Neural progenitor cell (in vitro differentiated cells): ENCODE measurements at regions not wholly inside any gene's neighbourhood (a gene's known extent, or its start where the extent isn't known, plus 50 kb on each side); places are given as distances from the start of the nearest gene placed in this dataset.

ENCODE experiments used
- DNase-seq: peaks from one replicate; pipeline ENCODE4 v3.0.0-alpha.2; 2016; ENCODE audit warnings: low spot score
- H2AFZ ChIP-seq: fragments of 200-600 bp; sonication (generic); replicated peaks from 2 replicates; pipeline ENCODE4 v1.6.1; 2016; ENCODE audit warnings: antibody characterized with exemption
- H3F3A ChIP-seq: fragments of 200-600 bp; sonication (generic); 2 replicates; pipeline ENCODE4 v1.6.1; 2016; ENCODE audit warnings: antibody characterized with exemption, low read depth
- H3K27ac ChIP-seq: fragments of 200-600 bp; sonication (generic); 2 replicates; pipeline ENCODE4 v1.5.1; 2016; ENCODE audit warnings: mild to moderate bottlenecking
- H3K27me3 ChIP-seq: fragments of 200-600 bp; sonication (generic); 2 replicates; pipeline ENCODE4 v1.6.1; 2016; ENCODE audit warnings: mild to moderate bottlenecking, moderate library complexity
- H3K36me3 ChIP-seq: fragments of 200-600 bp; sonication (generic); 2 replicates; pipeline ENCODE4 v1.5.1; 2016
- H3K4me1 ChIP-seq: fragments of 200-600 bp; sonication (generic); 2 replicates; pipeline ENCODE4 v1.6.1; 2016; ENCODE audit warnings: mixed run types
- H3K4me2 ChIP-seq: fragments of 200-600 bp; sonication (generic); 2 replicates; pipeline ENCODE4 v1.6.1; 2016
- H3K4me3 ChIP-seq: fragments of 200-600 bp; sonication (generic); 2 replicates; pipeline ENCODE4 v1.5.1; 2016
- H3K79me2 ChIP-seq: fragments of 200-600 bp; sonication (generic); 2 replicates; pipeline ENCODE4 v1.6.1; 2016; ENCODE audit warnings: low read depth
- H3K9ac ChIP-seq: fragments of 200-600 bp; sonication (generic); 2 replicates; pipeline ENCODE4 v1.6.1; 2016
- H3K9me3 ChIP-seq: fragments of 200-600 bp; sonication (generic); 2 replicates; pipeline ENCODE4 v1.5.1; 2016; ENCODE audit warnings: low read depth
- H4K20me1 ChIP-seq: fragments of 200-600 bp; sonication (generic); 2 replicates; pipeline ENCODE4 v1.6.1; 2016; ENCODE audit warnings: low read depth
- H3K27ac Mint-ChIP-seq: 3 replicates; pipeline ENCODE4 v1.8.0; 2021; ENCODE audit warnings: mixed read lengths
- H3K27me3 Mint-ChIP-seq: 2 replicates; pipeline ENCODE4 v1.8.0; 2022; ENCODE audit warnings: low read depth, mild to moderate bottlenecking, inconsistent platforms, moderate library complexity, mixed read lengths; ENCODE audit not compliant: insufficient read depth
- H3K36me3 Mint-ChIP-seq: 3 replicates; pipeline ENCODE4 v1.8.0; 2021; ENCODE audit warnings: mixed read lengths
- H3K4me1 Mint-ChIP-seq: 3 replicates; pipeline ENCODE4 v1.8.0; 2021; ENCODE audit warnings: mixed read lengths
- H3K4me3 Mint-ChIP-seq: 3 replicates; pipeline ENCODE4 v1.8.0; 2021; ENCODE audit warnings: mild to moderate bottlenecking, moderate library complexity, mixed read lengths
- H3K9me3 Mint-ChIP-seq: 3 replicates; pipeline ENCODE4 v1.8.0; 2020; ENCODE audit warnings: mixed read lengths
- EZH2 ChIP-seq: fragments of 200-600 bp; sonication (generic); IDR thresholded peaks from 2 replicates; pipeline ENCODE4 v1.6.1; 2017; ENCODE audit warnings: antibody characterized with exemption, mild to moderate bottlenecking, moderate library complexity
- EZH2phosphoT487 ChIP-seq: fragments of 200-600 bp; sonication (generic); IDR thresholded peaks from 2 replicates; pipeline ENCODE4 v1.6.1; 2017; ENCODE audit warnings: antibody characterized with exemption
- TF ChIP-seq, protein P1 (sequence below): fragments of 200-600 bp; sonication (generic); IDR thresholded peaks from 2 replicates; pipeline ENCODE4 v1.5.1; 2017; ENCODE audit warnings: antibody characterized with exemption, mild to moderate bottlenecking

DNA sequence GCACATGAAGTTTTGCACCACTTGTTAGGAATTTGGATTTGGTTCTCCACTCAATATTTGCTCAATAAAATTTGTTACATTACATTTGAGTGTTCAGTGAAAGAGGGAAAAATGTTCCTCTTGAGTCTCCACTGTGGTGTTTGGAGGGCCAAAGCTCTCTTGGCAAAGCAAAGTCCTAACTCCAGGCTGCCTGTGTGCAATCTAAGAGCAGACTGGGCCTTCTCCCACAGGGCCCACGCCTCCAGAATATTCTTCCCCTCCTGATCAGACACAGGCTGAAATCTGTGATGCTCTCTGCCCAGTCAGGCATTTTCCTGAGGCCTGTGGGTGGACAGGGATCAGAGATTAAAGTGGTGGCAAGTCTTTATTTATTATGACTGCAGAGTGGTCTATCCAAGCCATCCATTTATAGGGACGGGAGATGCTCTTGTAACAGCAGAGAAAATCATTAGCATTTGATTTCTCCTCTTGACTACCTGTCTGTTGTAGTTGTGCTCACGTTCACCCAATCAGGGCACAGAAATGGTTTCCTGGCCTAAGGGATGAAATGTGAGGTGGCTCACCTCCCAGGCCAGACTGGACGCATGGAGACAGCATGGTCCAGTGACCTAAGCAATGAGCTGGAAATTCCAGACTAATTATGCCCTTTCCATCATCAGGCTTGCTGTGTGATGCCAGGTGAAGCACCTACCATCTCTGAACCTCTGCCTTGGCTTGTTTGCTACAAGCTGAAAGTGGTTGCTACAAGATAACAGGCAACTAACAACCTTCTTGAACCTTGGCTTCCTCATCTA is 147.1 kb upstream of the NRBF2 start:
- H3K27ac Mint-ChIP-seq, result no peak overlapping the region
- H3K4me3 Mint-ChIP-seq, result no peak overlapping the region
- H3K9me3 Mint-ChIP-seq, result no peaks in the 10 kb centered on the region
- H3K79me2 ChIP-seq, result no peaks in the 10 kb centered on the region
- no peak overlapping the region for H3K9ac ChIP-seq
- H3F3A ChIP-seq, result no peaks in the 10 kb centered on the region
- H3K4me3 ChIP-seq, result no peak overlapping the region
- H3K4me2 ChIP-seq, result no peak overlapping the region
- H3K4me1 Mint-ChIP-seq, result no peaks in the 10 kb centered on the region
- no peaks in the 10 kb centered on the region for H3K27me3 Mint-ChIP-seq
- H3K36me3 Mint-ChIP-seq, result no peaks in the 10 kb centered on the region
- no peaks in the 10 kb centered on the region for H3K36me3 ChIP-seq
- no peak overlapping the region for H2AFZ ChIP-seq
- no peak overlapping the region for H3K27ac ChIP-seq
- H4K20me1 ChIP-seq, result no peaks in the 10 kb centered on the region
- H3K4me1 ChIP-seq, result peaks cover 18% of the 10 kb centered on the region
- DNase-seq, result no peak
- no peaks in the 10 kb centered on the region for H3K9me3 ChIP-seq
- TF ChIP-seq EZH2phosphoT487, result no peak
- TF ChIP-seq, protein P1, sequence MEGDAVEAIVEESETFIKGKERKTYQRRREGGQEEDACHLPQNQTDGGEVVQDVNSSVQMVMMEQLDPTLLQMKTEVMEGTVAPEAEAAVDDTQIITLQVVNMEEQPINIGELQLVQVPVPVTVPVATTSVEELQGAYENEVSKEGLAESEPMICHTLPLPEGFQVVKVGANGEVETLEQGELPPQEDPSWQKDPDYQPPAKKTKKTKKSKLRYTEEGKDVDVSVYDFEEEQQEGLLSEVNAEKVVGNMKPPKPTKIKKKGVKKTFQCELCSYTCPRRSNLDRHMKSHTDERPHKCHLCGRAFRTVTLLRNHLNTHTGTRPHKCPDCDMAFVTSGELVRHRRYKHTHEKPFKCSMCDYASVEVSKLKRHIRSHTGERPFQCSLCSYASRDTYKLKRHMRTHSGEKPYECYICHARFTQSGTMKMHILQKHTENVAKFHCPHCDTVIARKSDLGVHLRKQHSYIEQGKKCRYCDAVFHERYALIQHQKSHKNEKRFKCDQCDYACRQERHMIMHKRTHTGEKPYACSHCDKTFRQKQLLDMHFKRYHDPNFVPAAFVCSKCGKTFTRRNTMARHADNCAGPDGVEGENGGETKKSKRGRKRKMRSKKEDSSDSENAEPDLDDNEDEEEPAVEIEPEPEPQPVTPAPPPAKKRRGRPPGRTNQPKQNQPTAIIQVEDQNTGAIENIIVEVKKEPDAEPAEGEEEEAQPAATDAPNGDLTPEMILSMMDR, result no peak
- TF ChIP-seq EZH2, result no peak
- no peaks in the 10 kb centered on the region for H3K27me3 ChIP-seq

- H3K27ac Mint-ChIP-seq, result no peak overlapping the region
- H3K27ac ChIP-seq, result no peak overlapping the region
- no peaks in the 10 kb centered on the region for H3K79me2 ChIP-seq
- no peak overlapping the region for H3K9ac ChIP-seq
- H3K4me1 Mint-ChIP-seq, result peaks cover 3% of the 10 kb centered on the region
- no peak for DNase-seq
- no peaks in the 10 kb centered on the region for H3K9me3 Mint-ChIP-seq
- H3K4me1 ChIP-seq, result peaks cover 19% of the 10 kb centered on the region
- no peaks in the 10 kb centered on the region for H3K27me3 ChIP-seq
- H3K36me3 Mint-ChIP-seq, result no peaks in the 10 kb centered on the region
- H3K4me3 Mint-ChIP-seq, result no peak overlapping the region
- H3K36me3 ChIP-seq, result no peaks in the 10 kb centered on the region
- H2AFZ ChIP-seq, result no peak overlapping the region
- H4K20me1 ChIP-seq, result no peaks in the 10 kb centered on the region
- peak overlapping the region; percentile 54 for H3K4me2 ChIP-seq
- H3K27me3 Mint-ChIP-seq, result peaks cover 2% of the 10 kb centered on the region
- TF ChIP-seq EZH2 (no peak), EZH2phosphoT487 (no peak)
- TF ChIP-seq, protein P1, result no peak
- H3F3A ChIP-seq, result no peaks in the 10 kb centered on the region
- H3K4me3 ChIP-seq, result no peak overlapping the region
- H3K9me3 ChIP-seq, result no peaks in the 10 kb centered on the region
Measured at GRCh38 chr10:62981096-62981495, 152.0 kb upstream of the NRBF2 start.

DNA sequence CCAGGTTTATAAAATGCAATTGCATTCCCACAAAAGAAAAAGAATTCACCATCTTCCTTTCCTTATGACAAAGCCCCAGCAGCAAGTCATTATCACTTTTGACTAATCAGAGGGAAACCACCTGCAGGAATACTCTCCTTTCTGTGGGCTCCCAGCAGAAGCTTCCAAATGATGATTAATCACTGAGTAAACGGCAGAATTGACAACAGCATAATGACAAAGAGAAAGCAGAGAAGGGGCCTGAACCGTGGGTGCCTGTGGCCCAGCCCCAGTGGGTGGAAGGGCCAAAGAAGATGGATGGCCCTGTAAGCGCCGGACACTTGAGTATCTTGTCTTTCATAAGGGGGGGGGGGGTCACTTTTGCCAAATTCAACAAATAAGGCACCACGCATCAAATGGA is 152.4 kb upstream of the NRBF2 start:
- Histone ChIP-seq H3K27me3 (no peaks in the 10 kb centered on the region), H4K20me1 (no peaks in the 10 kb centered on the region), H3K4me1 (peaks cover 19% of the 10 kb centered on the region), H3K27ac (no peak overlapping the region), H3K4me3 (no peak overlapping the region), H3K79me2 (no peaks in the 10 kb centered on the region), H3K9ac (no peak overlapping the region), H3K9me3 (no peaks in the 10 kb centered on the region), H2AFZ (no peak overlapping the region), H3F3A (no peaks in the 10 kb centered on the region), H3K36me3 (no peaks in the 10 kb centered on the region), H3K4me2 (peak overlapping the region; percentile 54)
- H3K27me3 Mint-ChIP-seq, result peaks cover 2% of the 10 kb centered on the region
- peak; percentile 13 for DNase-seq
- no peaks in the 10 kb centered on the region for H3K36me3 Mint-ChIP-seq
- no peak overlapping the region for H3K27ac Mint-ChIP-seq
- peaks cover 3% of the 10 kb centered on the region for H3K4me1 Mint-ChIP-seq
- H3K9me3 Mint-ChIP-seq, result no peaks in the 10 kb centered on the region
- TF ChIP-seq EZH2 (no peak), EZH2phosphoT487 (no peak)
- TF ChIP-seq, protein P1, result no peak
- no peak overlapping the region for H3K4me3 Mint-ChIP-seq
